A673 (cell line): ENCODE measurements at regions not wholly inside any gene's neighbourhood (a gene's known extent, or its start where the extent isn't known, plus 50 kb on each side); places are given as distances from the start of the nearest gene placed in this dataset.

Experiments used
- BruUV-seq: library from RNA; stranded (reverse); fragments of 400-500 nt; replicated peaks from 2 replicates; lab custom pipeline; 2021; lab: Mats Ljungman, UMichigan
- CTCF ChIA-PET: fragments of 300-600 bp; sonication (Branson Sonifier 250); formaldehyde crosslinking; loops from one replicate; lab custom pipeline; 2022; ENCODE audit warnings: antibody characterized with exemption; lab: Charles Lee
- POLR2A ChIA-PET: fragments of 300-600 bp; sonication (Branson Sonifier 250); formaldehyde crosslinking; loops from one replicate; lab custom pipeline; 2022; ENCODE audit warnings: antibody characterized with exemption; ENCODE audit not compliant: low non-redundant PET; lab: Charles Lee
- DNase-seq: peaks from one replicate; pipeline ENCODE4 v3.0.0-alpha.2; 2015; ENCODE audit warnings: low spot score
- H3K27ac ChIP-seq: fragments of 200-600 bp; sonication (generic); 2 replicates; pipeline ENCODE4 v1.5.1; 2016; ENCODE audit warnings: mixed run types, low read depth, mild to moderate bottlenecking, mixed read lengths, antibody characterized with exemption, low read length; ENCODE audit not compliant: poor library complexity, severe bottlenecking
- H3K27me3 ChIP-seq: fragments of 200-600 bp; sonication (generic); replicated peaks from 2 replicates; pipeline ENCODE4 v1.6.1; 2017; ENCODE audit warnings: mixed run types, low read depth, mild to moderate bottlenecking, mixed read lengths, antibody characterized with exemption, low read length; ENCODE audit not compliant: insufficient read depth, poor library complexity
- H3K36me3 ChIP-seq: fragments of 200-600 bp; sonication (generic); 2 replicates; pipeline ENCODE4 v1.6.1; 2016; ENCODE audit warnings: mixed run types, mild to moderate bottlenecking, mixed read lengths, antibody characterized with exemption, low read length; ENCODE audit not compliant: insufficient read depth, poor library complexity, severe bottlenecking
- H3K4me1 ChIP-seq: fragments of 200-600 bp; sonication (generic); 2 replicates; pipeline ENCODE4 v1.6.1; 2017; ENCODE audit warnings: mixed run types, mild to moderate bottlenecking, mixed read lengths, antibody characterized with exemption, low read length; ENCODE audit not compliant: insufficient read depth, poor library complexity, severe bottlenecking
- H3K4me3 ChIP-seq: fragments of 200-600 bp; sonication (generic); 2 replicates; pipeline ENCODE4 v1.5.1; 2016; ENCODE audit warnings: low read depth, mixed run types, mild to moderate bottlenecking, mixed read lengths, low read length; ENCODE audit not compliant: poor library complexity, severe bottlenecking
- H3K9me3 ChIP-seq: fragments of 200-600 bp; sonication (generic); 2 replicates; pipeline ENCODE4 v1.6.1; 2016; ENCODE audit warnings: mixed run types, low read depth, mild to moderate bottlenecking, mixed read lengths, antibody characterized with exemption, low read length; ENCODE audit not compliant: poor library complexity, severe bottlenecking
- CTCF ChIP-seq: fragments of 300-800, 200-600 bp; sonication (generic); conservative IDR thresholded peaks from 2 replicates; pipeline ENCODE4 v1.5.1; 2017; ENCODE audit warnings: low read depth, mild to moderate bottlenecking, antibody characterized with exemption, low read length, moderate library complexity, mixed read lengths
- EZH2 ChIP-seq: fragments of 200-600 bp; sonication (generic); IDR thresholded peaks from 2 replicates; pipeline ENCODE4 v1.6.1; 2017; ENCODE audit warnings: borderline replicate concordance, low read depth, mild to moderate bottlenecking, mixed read lengths, antibody characterized with exemption, low read length; ENCODE audit not compliant: poor library complexity, severe bottlenecking
- intact Hi-C: fragments of 100-400 bp; cut with micrococcal nuclease; formaldehyde crosslinking; loops from one replicate; pipeline ENCODE4 v1.10.0; 2022; ENCODE audit not compliant: unreplicated experiment

GRCh38 chr17:79207960-79208359, 133.3 kb downstream of the ENGASE start:
- TF ChIP-seq EZH2, result no peak
- TF ChIP-seq CTCF, result no peak
- Histone ChIP-seq H3K9me3 (no peaks in the 10 kb centered on the region), H3K36me3 (no peaks in the 10 kb centered on the region), H3K27me3 (peaks cover 93% of the 10 kb centered on the region), H3K27ac (no peak overlapping the region), H3K4me3 (no peak overlapping the region), H3K4me1 (no peaks in the 10 kb centered on the region)
- CTCF ChIA-PET, result no interaction called here
- POLR2A ChIA-PET, result no interaction called here
- DNase-seq, result no peak
- no TSS peak for BruUV-seq
- intact Hi-C loops, result no loop called here

DNA sequence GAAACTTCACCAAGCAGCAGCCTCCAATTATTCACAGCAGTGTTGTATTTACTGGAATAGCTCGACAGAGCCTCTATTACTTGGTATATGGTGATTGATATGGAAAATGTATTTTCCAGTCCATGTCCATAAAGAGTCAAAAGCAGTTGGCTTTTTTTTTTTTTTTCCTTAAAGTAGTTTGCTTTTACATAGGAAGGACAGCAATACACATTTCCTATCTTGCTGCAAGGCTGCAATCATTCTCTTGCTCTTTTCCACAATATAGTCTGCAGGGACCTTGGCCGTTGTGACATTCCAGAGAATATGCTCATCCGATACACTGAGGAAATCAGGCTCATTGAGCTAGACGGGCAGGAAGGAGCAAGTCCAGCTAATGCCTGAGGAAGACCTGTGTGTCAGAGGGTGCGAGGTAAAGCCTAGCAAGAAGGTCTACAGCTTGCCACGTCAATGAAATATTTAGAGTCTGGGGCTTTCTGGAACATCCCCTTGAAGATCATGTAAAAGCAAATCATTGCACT, 131.1 kb downstream of the ENGASE start:
- H3K4me3 ChIP-seq, result no peak overlapping the region
- TF ChIP-seq CTCF (no peak), EZH2 (no peak)
- BruUV-seq, result no TSS peak
- ChIA-PET CTCF (no interaction called here), POLR2A (no interaction called here)
- DNase-seq, result no peak
- H3K9me3 ChIP-seq, result no peaks in the 10 kb centered on the region
- no peaks in the 10 kb centered on the region for H3K36me3 ChIP-seq
- no peak overlapping the region for H3K27ac ChIP-seq
- H3K4me1 ChIP-seq, result no peaks in the 10 kb centered on the region
- H3K27me3 ChIP-seq, result peaks cover 93% of the 10 kb centered on the region
- intact Hi-C loops, result no loop called here

DNA sequence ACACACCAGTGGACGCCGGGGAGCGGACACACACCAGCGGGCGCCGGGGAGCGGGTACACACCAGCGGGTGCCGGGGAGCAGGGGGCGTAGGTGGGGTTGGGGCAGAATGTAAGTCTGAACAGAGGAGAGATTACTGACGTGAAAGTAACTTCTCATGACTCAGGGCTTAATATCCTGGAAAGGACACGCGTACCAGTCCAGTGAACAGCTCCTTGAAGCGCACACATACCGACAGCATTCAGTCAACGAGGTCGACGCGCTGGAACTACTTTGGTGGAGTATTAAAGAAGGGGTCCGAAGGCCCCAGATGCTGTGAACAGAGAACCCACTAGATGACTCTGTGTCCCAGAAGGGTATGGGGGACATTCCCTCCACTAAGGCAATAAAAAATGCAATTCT, 129.6 kb downstream of the ENGASE start:
- H3K9me3 ChIP-seq, result no peaks in the 10 kb centered on the region
- H3K27ac ChIP-seq, result no peak overlapping the region
- H3K36me3 ChIP-seq, result no peaks in the 10 kb centered on the region
- H3K4me1 ChIP-seq, result no peaks in the 10 kb centered on the region
- H3K27me3 ChIP-seq, result peaks cover 92% of the 10 kb centered on the region
- POLR2A ChIA-PET, result no interaction called here
- no peak for TF ChIP-seq CTCF
- no peak for TF ChIP-seq EZH2
- intact Hi-C loops, result no loop called here
- BruUV-seq, result no TSS peak
- CTCF ChIA-PET, result interaction anchor here (0.6 kb wide), 2 partner anchors 21 to 316 kb away, joined by 5 to 11 read pairs; no protein-coding TSS in a partner anchor
- no peak overlapping the region for H3K4me3 ChIP-seq
- no peak for DNase-seq
